IPS-NIHi11 (cell line): ENCODE measurements at regions not wholly inside any gene's neighbourhood (a gene's known extent, or its start where the extent isn't known, plus 50 kb on each side); places are given as distances from the start of the nearest gene placed in this dataset.

Experiments
- DNase-seq: peaks from one replicate; pipeline ENCODE4 v3.0.0; 2012; ENCODE audit warnings: mixed read lengths, low spot score

- DNase-seq = no peak
Measured at GRCh38 chr2:18829976-18830375, 240.6 kb upstream of the NT5C1B start.

GRCh38 chr2:18829251-18829902 lies 240.0 kb upstream of the NT5C1B start:
- no peak for DNase-seq

GRCh38 chr2:18828296-18828695 lies 238.9 kb upstream of the NT5C1B start:
- DNase-seq = no peak

- DNase-seq = no peak
Measured at GRCh38 chr2:18825838-18826237, 236.5 kb upstream of the NT5C1B start.

GRCh38 chr2:18824915-18825314 lies 235.5 kb upstream of the NT5C1B start:
- DNase-seq = no peak

DNA sequence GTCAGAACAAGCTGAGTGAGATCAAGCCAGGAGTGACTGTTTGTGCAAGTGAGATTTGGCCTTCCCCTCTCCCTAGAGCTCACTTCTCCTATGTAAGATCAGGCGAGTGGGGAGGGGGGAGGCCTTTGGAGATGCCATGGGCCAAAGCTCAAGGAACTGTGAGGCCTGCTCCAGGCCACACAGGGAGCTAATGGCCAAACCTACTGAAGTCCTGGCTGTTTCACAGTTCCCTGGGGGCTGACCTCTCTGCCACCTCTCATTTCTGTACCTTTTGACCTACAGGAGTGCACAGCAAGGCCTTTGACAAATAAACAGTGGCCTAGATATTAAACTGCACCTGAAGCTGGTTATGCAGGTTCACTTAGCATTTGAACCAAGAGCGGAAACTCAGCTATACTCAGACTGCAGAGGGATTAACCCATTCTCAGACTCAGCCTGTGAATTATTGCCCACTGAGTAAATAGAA lies 235.0 kb upstream of the NT5C1B start:
- no peak for DNase-seq

DNA sequence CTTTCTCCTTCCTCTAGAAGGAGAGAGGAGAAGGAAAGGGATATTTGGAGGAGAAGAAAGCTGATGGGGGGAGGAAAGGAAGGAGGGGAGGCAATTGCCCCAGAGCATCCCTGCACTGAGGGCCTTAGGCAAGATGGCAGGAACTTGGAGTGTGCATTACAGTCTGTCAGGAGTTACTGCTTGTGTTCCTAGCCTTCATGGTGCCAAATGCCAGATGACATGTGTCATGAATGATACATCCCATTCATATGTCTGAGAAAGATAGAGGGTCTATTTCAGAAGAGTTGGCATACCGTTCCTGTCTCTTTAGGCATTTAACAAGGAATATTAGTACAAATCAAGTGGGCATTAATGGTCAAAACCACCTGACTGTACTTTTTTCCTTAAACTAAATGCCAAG lies 232.1 kb upstream of the NT5C1B start:
- DNase-seq = no peak

DNA sequence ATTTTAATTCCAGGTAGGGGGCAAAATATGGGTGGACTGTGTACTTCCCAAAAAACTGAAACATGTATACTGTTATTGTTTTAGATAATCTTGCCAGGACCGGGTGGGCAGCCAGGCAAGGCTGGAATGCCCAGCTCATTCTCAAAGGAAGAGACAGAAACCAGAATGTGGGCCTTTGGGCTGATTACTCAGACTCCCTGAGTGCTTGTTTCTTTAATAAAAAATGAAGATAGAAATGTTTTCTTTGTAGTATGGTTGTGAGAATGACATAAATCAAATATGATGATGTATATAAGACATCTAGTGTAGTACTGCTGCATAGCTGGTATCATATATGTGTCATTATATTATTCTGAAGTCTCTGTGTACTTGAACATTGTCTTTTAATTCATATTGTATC lies 231.6 kb upstream of the NT5C1B start:
- no peak for DNase-seq

- no peak for DNase-seq
Measured at GRCh38 chr2:18819566-18819965, 230.2 kb upstream of the NT5C1B start.

DNA sequence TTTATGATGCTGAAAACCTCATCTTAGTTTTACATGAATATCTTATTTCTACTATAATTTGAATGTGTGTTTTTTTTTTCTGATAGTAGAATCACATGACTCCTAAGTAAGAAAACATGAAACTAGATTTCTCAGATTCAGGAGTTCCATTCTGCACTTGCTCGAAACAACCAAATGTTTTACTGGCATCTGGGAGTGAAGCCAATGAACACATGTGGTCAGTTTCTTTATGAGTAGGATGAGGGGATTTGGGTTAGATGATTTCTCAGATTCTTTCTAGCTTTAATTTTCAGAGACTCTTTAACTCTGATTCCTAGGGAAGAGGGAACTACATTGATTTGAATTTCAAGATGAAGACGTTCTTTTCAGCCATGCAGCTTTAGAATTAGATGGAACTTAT lies 225.0 kb upstream of the NT5C1B start:
- DNase-seq = no peak

DNA sequence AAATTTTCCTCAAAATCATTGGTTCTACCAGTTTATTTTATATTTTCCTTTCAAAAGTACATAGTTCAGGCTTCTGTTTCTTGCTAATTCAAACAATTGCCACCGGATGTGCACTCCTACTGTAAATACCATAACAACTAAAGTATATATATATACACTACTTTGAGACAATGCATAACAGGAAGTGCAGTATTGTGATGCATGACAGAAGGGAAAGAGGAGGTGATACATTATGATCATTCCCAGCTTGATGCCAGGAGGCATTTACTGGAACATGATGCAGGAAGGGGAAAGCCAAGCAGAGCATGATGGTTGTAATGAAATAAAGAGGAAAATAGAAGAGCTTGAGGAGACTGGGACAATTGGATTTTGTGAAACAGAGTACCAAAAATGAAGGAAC lies 215.2 kb upstream of the NT5C1B start:
- no peak for DNase-seq

GRCh38 chr2:18803141-18803939 lies 214.0 kb upstream of the NT5C1B start:
- DNase-seq = no peak

GRCh38 chr2:18800240-18800971 lies 211.0 kb upstream of the NT5C1B start:
- no peak for DNase-seq

- no peak for DNase-seq
Measured at GRCh38 chr2:18799397-18799796, 210.0 kb upstream of the NT5C1B start.

GRCh38 chr2:18797133-18797845 lies 207.9 kb upstream of the NT5C1B start:
- DNase-seq = no peak

DNA sequence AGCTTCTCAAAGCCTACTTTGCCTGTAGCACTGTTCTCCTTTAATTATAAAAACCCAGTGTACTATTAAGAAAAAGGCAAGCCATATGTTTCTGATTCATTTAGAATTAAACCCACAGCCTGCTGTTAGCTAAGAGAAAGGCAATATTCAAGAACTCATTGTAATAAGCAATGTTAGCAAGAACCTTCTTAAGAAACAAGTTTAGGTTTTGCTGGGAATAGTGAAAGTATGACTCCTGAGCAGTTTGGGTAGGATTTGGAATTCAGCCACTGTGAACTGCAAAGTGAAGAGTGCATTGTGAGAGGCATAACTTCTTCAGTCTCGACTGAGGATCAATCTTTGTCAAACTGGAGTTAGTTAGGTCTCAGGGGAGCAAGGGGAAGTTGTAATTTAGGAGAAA lies 206.5 kb upstream of the NT5C1B start:
- no peak for DNase-seq

DNA sequence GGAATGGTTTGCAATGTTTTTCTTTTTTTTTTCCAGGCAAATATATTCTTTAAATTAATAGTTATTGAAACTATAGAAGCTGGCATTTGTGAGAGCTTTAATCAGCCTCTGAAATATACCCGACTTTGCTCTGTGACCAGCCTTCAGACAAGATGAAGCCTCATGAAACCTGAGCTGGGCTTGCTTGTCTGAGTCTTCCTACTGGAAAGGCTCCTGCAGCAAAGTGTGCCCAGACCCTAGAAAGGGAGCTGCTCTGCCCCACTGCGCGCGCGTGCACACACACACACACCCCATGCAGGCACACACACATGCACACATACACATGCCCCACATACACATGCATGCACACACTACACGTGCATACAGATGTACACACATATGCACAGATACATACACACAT lies 203.3 kb upstream of the NT5C1B start:
- no peak for DNase-seq

DNA sequence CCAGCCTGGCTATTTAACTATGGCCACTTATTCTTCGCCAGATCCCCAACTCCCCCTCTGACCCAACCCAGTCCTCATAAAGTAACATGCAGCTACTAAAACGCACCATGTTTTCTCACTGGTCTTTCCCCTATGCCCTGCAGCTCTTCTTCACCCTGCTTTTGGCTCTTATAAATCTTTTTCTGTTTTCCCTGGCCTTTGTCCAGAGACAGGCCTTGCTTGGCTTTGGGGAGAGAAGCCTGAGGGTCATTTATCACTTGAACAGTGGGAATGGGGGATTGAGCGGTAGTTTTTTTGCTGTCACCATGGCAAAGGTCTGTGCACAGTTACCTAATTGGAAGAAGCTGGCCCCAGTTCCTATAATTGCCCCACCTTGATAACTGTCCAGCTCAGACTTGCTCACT lies 202.9 kb upstream of the NT5C1B start:
- DNase-seq = no peak

DNA sequence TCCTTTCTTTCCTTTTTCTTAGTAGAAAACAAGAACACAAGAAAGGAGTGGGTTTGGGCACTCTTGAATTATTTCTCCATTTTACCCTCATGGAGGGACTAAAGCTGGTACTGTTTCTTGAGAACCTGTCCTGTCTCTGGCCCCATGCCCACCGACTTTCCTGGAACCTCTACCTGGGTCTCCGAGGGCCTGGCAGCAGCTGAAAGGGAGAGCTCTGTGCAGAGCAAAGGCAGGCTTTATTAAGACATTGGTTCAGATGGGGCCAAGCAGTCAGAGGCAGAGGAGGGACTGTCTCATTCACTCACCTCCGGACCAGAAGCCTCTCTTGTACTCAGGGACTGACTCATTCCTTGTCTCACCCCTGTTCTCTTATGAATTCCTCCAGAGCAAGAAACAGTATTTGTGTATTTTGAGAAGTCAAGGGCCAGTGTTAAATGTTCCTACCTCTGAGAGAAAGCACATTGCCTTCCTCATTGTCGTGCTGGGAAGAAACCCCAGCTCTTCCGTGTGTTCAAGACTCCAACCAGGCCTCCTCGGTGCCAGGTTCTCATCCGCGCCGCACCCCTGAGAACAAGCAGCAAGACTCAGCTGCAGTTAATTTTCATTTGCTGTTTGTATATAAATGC lies 201.9 kb upstream of the NT5C1B start:
- DNase-seq = no peak

GRCh38 chr2:18790509-18791171 lies 201.3 kb upstream of the NT5C1B start:
- DNase-seq = no peak

DNA sequence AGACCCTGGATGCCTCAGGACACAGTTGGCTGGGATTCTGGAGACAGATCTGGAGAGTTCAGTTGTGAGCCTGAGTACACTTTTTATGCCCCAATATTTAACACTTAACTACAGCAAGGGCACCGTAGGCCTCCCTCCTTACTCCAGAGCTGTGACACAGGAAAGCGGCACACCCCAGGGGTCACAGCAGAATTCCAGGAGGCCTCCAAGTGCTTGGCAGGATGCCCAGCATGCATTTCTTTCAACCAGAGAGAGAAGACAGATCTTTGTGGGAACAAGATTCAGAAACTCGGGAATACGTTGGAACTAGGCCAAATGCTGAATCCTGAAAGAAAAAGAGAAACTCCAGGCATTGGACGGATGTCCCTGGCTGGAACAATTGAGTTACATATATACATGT lies 199.2 kb upstream of the NT5C1B start:
- DNase-seq = no peak
